ENCODE measurements at regions not wholly inside any gene's neighbourhood (a gene's known extent, or its start where the extent isn't known, plus 50 kb on each side); places are given as distances from the start of the nearest gene placed in this dataset.
"Not testable (repeated sequence)": the region's sequence is repeated elsewhere in the genome, so short reads cannot be mapped to it uniquely, and the experiment has no call there.

- H3K4me1 Mint-ChIP-seq: no peaks in the 10 kb centered on the region
- no peak overlapping the region for H3K27ac Mint-ChIP-seq
- H3K27me3 Mint-ChIP-seq: no peaks in the 10 kb centered on the region
Measured at GRCh38 chr10:109624939-109625338, 298.4 kb downstream of the XPNPEP1 start.

GRCh38 chr10:109622566-109622965 is 300.7 kb downstream of the XPNPEP1 start:
- no peak overlapping the region for H3K4me3 Mint-ChIP-seq
- H3K9me3 Mint-ChIP-seq: no peaks in the 10 kb centered on the region
- no peaks in the 10 kb centered on the region for H3K27me3 Mint-ChIP-seq
- H3K27ac Mint-ChIP-seq: no peak overlapping the region
- H3K36me3 Mint-ChIP-seq: no peaks in the 10 kb centered on the region
- no peaks in the 10 kb centered on the region for H3K4me1 Mint-ChIP-seq

More at GRCh38 chr10:109624939-109625338, 298.4 kb downstream of the XPNPEP1 start:
- no peaks in the 10 kb centered on the region for H3K9me3 Mint-ChIP-seq
- H3K4me3 Mint-ChIP-seq: no peak overlapping the region
- H3K36me3 Mint-ChIP-seq: no peaks in the 10 kb centered on the region

GRCh38 chr10:109620396-109620795 is 302.9 kb downstream of the XPNPEP1 start:
- Mint-ChIP-seq H3K4me1 (no peaks in the 10 kb centered on the region), H3K27ac (no peak overlapping the region), H3K27me3 (no peaks in the 10 kb centered on the region), H3K4me3 (no peak overlapping the region), H3K36me3 (no peaks in the 10 kb centered on the region), H3K9me3 (no peaks in the 10 kb centered on the region)

- Mint-ChIP-seq H3K9me3 (no peaks in the 10 kb centered on the region), H3K27me3 (no peaks in the 10 kb centered on the region), H3K4me1 (no peaks in the 10 kb centered on the region)
Measured at GRCh38 chr10:109619914-109620313, 303.4 kb downstream of the XPNPEP1 start.

GRCh38 chr10:109618748-109619147 is 304.6 kb downstream of the XPNPEP1 start:
- H3K4me1 Mint-ChIP-seq: no peaks in the 10 kb centered on the region
- no peak overlapping the region for H3K27ac Mint-ChIP-seq
- H3K4me3 Mint-ChIP-seq: no peak overlapping the region
- no peaks in the 10 kb centered on the region for H3K36me3 Mint-ChIP-seq
- no peaks in the 10 kb centered on the region for H3K9me3 Mint-ChIP-seq
- H3K27me3 Mint-ChIP-seq: no peaks in the 10 kb centered on the region

More at GRCh38 chr10:109619914-109620313, 303.4 kb downstream of the XPNPEP1 start:
- Mint-ChIP-seq H3K36me3 (no peaks in the 10 kb centered on the region), H3K27ac (no peak overlapping the region), H3K4me3 (no peak overlapping the region)

- Mint-ChIP-seq H3K27ac (no peak overlapping the region), H3K4me1 (no peaks in the 10 kb centered on the region), H3K27me3 (no peaks in the 10 kb centered on the region), H3K36me3 (no peaks in the 10 kb centered on the region), H3K4me3 (no peak overlapping the region), H3K9me3 (no peaks in the 10 kb centered on the region)
Measured at GRCh38 chr10:109618301-109618700, 305.0 kb downstream of the XPNPEP1 start.

GRCh38 chr10:109616359-109616980 is 306.8 kb downstream of the XPNPEP1 start:
- H3K9me3 Mint-ChIP-seq: no peaks in the 10 kb centered on the region
- H3K4me3 Mint-ChIP-seq: no peak overlapping the region
- H3K27me3 Mint-ChIP-seq: no peaks in the 10 kb centered on the region
- H3K36me3 Mint-ChIP-seq: no peaks in the 10 kb centered on the region
- H3K27ac Mint-ChIP-seq: no peak overlapping the region
- H3K4me1 Mint-ChIP-seq: no peaks in the 10 kb centered on the region

GRCh38 chr10:109595356-109595755 is 328.0 kb downstream of the XPNPEP1 start:
- H3K27me3 Mint-ChIP-seq, H3K4me1 Mint-ChIP-seq, H3K27ac Mint-ChIP-seq, H3K36me3 Mint-ChIP-seq, H3K9me3 Mint-ChIP-seq, H3K4me3 Mint-ChIP-seq: not testable (repeated sequence)

- H3K27ac Mint-ChIP-seq: no peak overlapping the region
- no peaks in the 10 kb centered on the region for H3K36me3 Mint-ChIP-seq
- no peaks in the 10 kb centered on the region for H3K9me3 Mint-ChIP-seq
- H3K27me3 Mint-ChIP-seq: peaks cover 2% of the 10 kb centered on the region
- H3K4me3 Mint-ChIP-seq: no peak overlapping the region
- H3K4me1 Mint-ChIP-seq: no peaks in the 10 kb centered on the region
Measured at GRCh38 chr10:109593682-109594081, 329.6 kb downstream of the XPNPEP1 start.

- no peaks in the 10 kb centered on the region for H3K4me1 Mint-ChIP-seq
- peaks cover 3% of the 10 kb centered on the region for H3K27me3 Mint-ChIP-seq
- no peak overlapping the region for H3K4me3 Mint-ChIP-seq
- no peak overlapping the region for H3K27ac Mint-ChIP-seq
- no peaks in the 10 kb centered on the region for H3K36me3 Mint-ChIP-seq
- H3K9me3 Mint-ChIP-seq: no peaks in the 10 kb centered on the region
Measured at GRCh38 chr10:109592391-109592790, 330.9 kb downstream of the XPNPEP1 start.

- Mint-ChIP-seq H3K9me3 (no peaks in the 10 kb centered on the region), H3K27ac (no peak overlapping the region), H3K4me3 (no peak overlapping the region), H3K27me3 (peaks cover 3% of the 10 kb centered on the region), H3K36me3 (no peaks in the 10 kb centered on the region), H3K4me1 (no peaks in the 10 kb centered on the region)
Measured at GRCh38 chr10:109591601-109592000, 331.7 kb downstream of the XPNPEP1 start.

- no peak overlapping the region for H3K27ac Mint-ChIP-seq
- no peaks in the 10 kb centered on the region for H3K36me3 Mint-ChIP-seq
- H3K27me3 Mint-ChIP-seq: peaks cover 3% of the 10 kb centered on the region
- no peak overlapping the region for H3K4me3 Mint-ChIP-seq
- no peaks in the 10 kb centered on the region for H3K4me1 Mint-ChIP-seq
- no peaks in the 10 kb centered on the region for H3K9me3 Mint-ChIP-seq
Measured at GRCh38 chr10:109588259-109588658, 335.1 kb downstream of the XPNPEP1 start.

- Mint-ChIP-seq H3K27me3 (peaks cover 3% of the 10 kb centered on the region), H3K27ac (no peak overlapping the region), H3K4me3 (no peak overlapping the region)
Measured at GRCh38 chr10:109587366-109587765, 335.9 kb downstream of the XPNPEP1 start.

GRCh38 chr10:109556399-109556798 is 366.9 kb downstream of the XPNPEP1 start:
- no peak overlapping the region for H3K27ac Mint-ChIP-seq
- H3K4me1 Mint-ChIP-seq: no peaks in the 10 kb centered on the region
- H3K9me3 Mint-ChIP-seq: peaks cover 18% of the 10 kb centered on the region
- no peak overlapping the region for H3K4me3 Mint-ChIP-seq
- H3K36me3 Mint-ChIP-seq: no peaks in the 10 kb centered on the region
- H3K27me3 Mint-ChIP-seq: peaks cover 4% of the 10 kb centered on the region

More at GRCh38 chr10:109587366-109587765, 335.9 kb downstream of the XPNPEP1 start:
- no peaks in the 10 kb centered on the region for H3K9me3 Mint-ChIP-seq
- H3K36me3 Mint-ChIP-seq: no peaks in the 10 kb centered on the region
- no peaks in the 10 kb centered on the region for H3K4me1 Mint-ChIP-seq

GRCh38 chr10:109542050-109542603 is 381.2 kb downstream of the XPNPEP1 start:
- H3K27me3 Mint-ChIP-seq, H3K4me1 Mint-ChIP-seq, H3K9me3 Mint-ChIP-seq, H3K36me3 Mint-ChIP-seq, H3K4me3 Mint-ChIP-seq, H3K27ac Mint-ChIP-seq: not testable (repeated sequence)

GRCh38 chr10:109534193-109534592 is 389.1 kb downstream of the XPNPEP1 start:
- H3K4me3 Mint-ChIP-seq: no peak overlapping the region
- H3K9me3 Mint-ChIP-seq: no peaks in the 10 kb centered on the region
- no peak overlapping the region for H3K27ac Mint-ChIP-seq
- no peaks in the 10 kb centered on the region for H3K27me3 Mint-ChIP-seq
- no peaks in the 10 kb centered on the region for H3K36me3 Mint-ChIP-seq
- no peaks in the 10 kb centered on the region for H3K4me1 Mint-ChIP-seq

- Mint-ChIP-seq H3K36me3 (no peaks in the 10 kb centered on the region), H3K27me3 (no peaks in the 10 kb centered on the region), H3K4me1 (no peaks in the 10 kb centered on the region), H3K9me3 (peaks cover 6% of the 10 kb centered on the region), H3K4me3 (no peak overlapping the region), H3K27ac (no peak overlapping the region)
Measured at GRCh38 chr10:109529258-109529657, 394.1 kb downstream of the XPNPEP1 start.

Data from activated naive CD4-positive, alpha-beta T cell treated with anti-CD3 and anti-CD28 coated beads, Interleukin-2, amount 50 U/mL, for 24 hours (primary cell).